ENCODE measurements at regions not wholly inside any gene's neighbourhood (a gene's known extent, or its start where the extent isn't known, plus 50 kb on each side); places are given as distances from the start of the nearest gene placed in this dataset.

GRCh38 chr16:85463672-85464382 is 149.3 kb upstream of the GSE1 start:
- DNase-seq = no peak

- peak; percentile 57 for DNase-seq
These were observed 148.5 kb upstream of the GSE1 start for GRCh38 chr16:85464383-85465305.

- peak; percentile 58 for DNase-seq
These were observed 147.5 kb upstream of the GSE1 start for GRCh38 chr16:85465328-85466303.

GRCh38 chr16:85466304-85466700 is 146.8 kb upstream of the GSE1 start:
- DNase-seq = no peak

- no peak for DNase-seq
These were observed 146.1 kb upstream of the GSE1 start for GRCh38 chr16:85466989-85467388.

GRCh38 chr16:85469929-85470590 is 143.1 kb upstream of the GSE1 start:
- no peak for DNase-seq

- no peak for DNase-seq
These were observed 142.2 kb upstream of the GSE1 start for GRCh38 chr16:85470873-85471272.

- peak; percentile 87 for DNase-seq
These were observed 141.4 kb upstream of the GSE1 start for GRCh38 chr16:85471469-85472431.

GRCh38 chr16:85472514-85472913 is 140.6 kb upstream of the GSE1 start:
- DNase-seq = no peak

GRCh38 chr16:85473323-85473722 is 139.8 kb upstream of the GSE1 start:
- DNase-seq = no peak

GRCh38 chr16:85473909-85474620 is 139.1 kb upstream of the GSE1 start:
- DNase-seq = peak; percentile 61

GRCh38 chr16:85474621-85475217 is 138.4 kb upstream of the GSE1 start:
- no peak for DNase-seq

- DNase-seq = no peak
These were observed 137.9 kb upstream of the GSE1 start for GRCh38 chr16:85475233-85475632.

- no peak for DNase-seq
These were observed 137.3 kb upstream of the GSE1 start for GRCh38 chr16:85475691-85476300.

GRCh38 chr16:85476389-85476788 is 136.7 kb upstream of the GSE1 start:
- DNase-seq = no peak

- DNase-seq = no peak
These were observed 135.2 kb upstream of the GSE1 start for GRCh38 chr16:85477801-85478363.

GRCh38 chr16:85479972-85480726 is 133.0 kb upstream of the GSE1 start:
- DNase-seq = peak; percentile 51

- no peak for DNase-seq
These were observed 132.4 kb upstream of the GSE1 start for GRCh38 chr16:85480727-85481101.

Data from NCI-H510A treated with DMSO at 0.1 percent for 48 hours (cell line).